Mesodermal cell (in vitro differentiated cells): ENCODE measurements at regions not wholly inside any gene's neighbourhood (a gene's known extent, or its start where the extent isn't known, plus 50 kb on each side); places are given as distances from the start of the nearest gene placed in this dataset.

Experiments used
- H3K27ac ChIP-seq: 2 replicates; pipeline ENCODE4 v1.7.0; 2013; ENCODE audit warnings: mild to moderate bottlenecking, low read depth, low read length, moderate library complexity; ENCODE audit not compliant: severe bottlenecking
- H3K36me3 ChIP-seq: 2 replicates; pipeline ENCODE4 v1.7.1; 2013; ENCODE audit warnings: mild to moderate bottlenecking, low read length, moderate library complexity; ENCODE audit not compliant: control insufficient read depth, insufficient read depth
- H3K4me1 ChIP-seq: one replicate; pipeline ENCODE4 v1.7.1; 2013; ENCODE audit warnings: mild to moderate bottlenecking, low read length; ENCODE audit not compliant: insufficient read depth, control insufficient read depth, poor library complexity, severe bottlenecking
- H3K4me3 ChIP-seq: 2 replicates; pipeline ENCODE4 v1.7.0; 2013; ENCODE audit warnings: low read length, control low read depth, mild to moderate bottlenecking; ENCODE audit not compliant: insufficient read depth, poor library complexity, severe bottlenecking; ENCODE audit errors: extremely low read depth
- H3K9me3 ChIP-seq: 2 replicates; pipeline ENCODE4 v1.7.1; 2013; ENCODE audit warnings: mild to moderate bottlenecking, low read length, moderate library complexity; ENCODE audit not compliant: control insufficient read depth
- WGBS, 2 experiments: methylation state at CpG; one replicate each; pipeline ENCODE4 v1.1.5; 2013; ENCODE audit warnings: missing lambda C conversion rate in 2 of 2; ENCODE audit not compliant: insufficient coverage in 2 of 2; 5-methylcytosine and 5-hydroxymethylcytosine counted together

DNA sequence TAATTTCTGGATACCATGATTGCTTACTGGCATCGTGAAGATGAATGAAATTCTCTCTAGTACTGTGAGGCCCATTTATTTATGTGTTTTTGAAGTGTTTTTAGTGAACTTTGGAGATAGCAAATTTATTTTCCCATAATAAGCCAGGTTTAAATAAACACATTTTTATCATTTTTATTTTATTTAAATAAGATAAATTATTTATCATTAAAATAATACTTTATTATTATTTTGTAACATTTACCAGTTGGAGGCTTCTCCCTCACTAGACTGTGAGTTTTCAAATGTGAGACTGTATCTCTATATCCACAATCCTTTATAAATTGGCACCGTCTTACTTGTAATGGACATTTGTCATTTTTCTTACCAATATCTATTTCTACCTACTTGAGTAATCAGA, 351.7 kb downstream of the METTL15 start:
- H3K4me3 ChIP-seq, result no peak overlapping the region
- no peaks in the 10 kb centered on the region for H3K9me3 ChIP-seq
- H3K36me3 ChIP-seq, result no peaks in the 10 kb centered on the region
- H3K27ac ChIP-seq, result no peak overlapping the region
- H3K4me1 ChIP-seq, result no peaks in the 10 kb centered on the region
- WGBS, 2 experiments, result 100% methylated on average over 1 of the region's 2 CpGs

DNA sequence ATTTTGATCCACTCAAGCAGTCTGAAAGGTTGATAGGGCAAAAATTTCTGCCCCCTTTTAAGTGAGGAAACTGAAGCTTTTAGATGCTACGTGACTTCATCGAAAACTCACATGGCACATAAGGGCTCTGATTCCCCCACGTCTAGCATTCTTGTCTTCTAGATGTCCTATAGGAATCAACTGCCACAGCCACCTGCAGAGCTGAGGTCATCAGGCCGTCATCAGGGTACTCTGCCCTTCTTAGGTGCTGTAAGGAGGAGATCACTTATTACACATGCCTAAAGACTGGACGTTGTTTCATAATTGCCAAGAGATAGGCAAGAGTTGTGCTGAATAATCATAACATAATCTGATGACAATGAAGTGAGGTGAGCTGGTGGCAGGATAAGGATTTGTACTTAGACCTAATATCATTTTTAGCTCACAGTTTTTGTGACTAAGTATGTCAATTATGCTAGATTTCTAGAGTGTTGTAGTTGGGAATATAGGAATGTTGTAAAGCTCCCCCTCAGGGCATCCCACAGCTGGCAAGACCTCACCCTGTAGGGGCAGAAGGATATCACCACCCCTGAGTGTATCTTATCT, 349.4 kb downstream of the METTL15 start:
- Histone ChIP-seq H3K27ac (no peak overlapping the region), H3K4me1 (no peaks in the 10 kb centered on the region), H3K4me3 (no peak overlapping the region), H3K36me3 (no peaks in the 10 kb centered on the region), H3K9me3 (no peaks in the 10 kb centered on the region)
- 92 to 100% methylated on average over 3 of the region's 5 CpGs for WGBS, 2 experiments

- Histone ChIP-seq H3K9me3 (no peaks in the 10 kb centered on the region), H3K4me1 (no peaks in the 10 kb centered on the region), H3K27ac (no peak overlapping the region), H3K4me3 (no peak overlapping the region), H3K36me3 (no peaks in the 10 kb centered on the region)
- 89 to 93% methylated on average over 2 of the region's 2 CpGs for WGBS, 2 experiments
Measured at GRCh38 chr11:28448186-28448585, 340.0 kb downstream of the METTL15 start.

DNA sequence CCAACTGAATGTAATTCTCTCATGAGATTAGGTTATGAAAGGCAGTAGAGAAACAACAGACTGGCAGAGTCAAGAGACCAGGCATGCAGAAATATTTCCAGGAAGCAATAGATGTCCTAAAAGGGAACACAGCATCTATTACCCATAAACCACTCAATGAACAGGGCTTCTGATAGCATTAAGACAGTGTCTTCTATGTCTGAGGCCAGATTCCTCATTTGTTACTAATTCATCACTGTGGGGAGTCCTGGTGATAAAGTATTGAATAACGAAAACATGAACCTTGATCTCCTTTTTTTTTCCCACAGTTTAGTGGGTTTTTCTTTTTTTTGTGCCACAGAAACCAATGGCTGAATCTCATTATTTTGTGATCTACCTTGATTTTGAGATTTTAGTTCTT, 339.0 kb downstream of the METTL15 start:
- Histone ChIP-seq H3K9me3 (no peaks in the 10 kb centered on the region), H3K4me3 (no peak overlapping the region), H3K4me1 (no peaks in the 10 kb centered on the region), H3K36me3 (no peaks in the 10 kb centered on the region), H3K27ac (no peak overlapping the region)
- WGBS, 2 experiments, result 88% methylated on average over 1 of the region's 1 CpG; no CpG with 5 or more reads in 1 of the 2 experiments

DNA sequence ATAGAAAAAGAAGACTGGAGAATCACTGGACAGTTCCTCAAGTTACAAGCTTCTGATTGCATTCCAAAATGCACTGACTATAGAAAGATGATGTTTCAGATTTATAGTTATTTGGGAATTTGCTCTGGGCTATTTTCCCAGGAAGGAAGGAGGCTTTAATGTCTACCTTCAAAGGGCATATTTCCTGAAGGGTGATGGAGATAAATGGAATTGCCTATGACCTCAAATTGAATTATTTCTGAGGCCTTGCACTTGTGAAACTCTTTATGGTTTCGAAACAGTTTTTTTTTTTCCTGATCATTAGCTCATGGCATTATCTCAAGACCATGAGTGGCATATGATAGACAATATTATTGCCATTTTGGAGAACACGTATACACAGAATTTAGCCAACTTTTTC, 333.9 kb downstream of the METTL15 start:
- H3K27ac ChIP-seq, result no peak overlapping the region
- H3K36me3 ChIP-seq, result no peaks in the 10 kb centered on the region
- no peaks in the 10 kb centered on the region for H3K4me1 ChIP-seq
- H3K9me3 ChIP-seq, result no peaks in the 10 kb centered on the region
- no peak overlapping the region for H3K4me3 ChIP-seq
- 90% methylated on average over 2 of the region's 2 CpGs; no CpG with 5 or more reads in 1 of the 2 experiments for WGBS, 2 experiments

- Histone ChIP-seq H3K4me1 (no peaks in the 10 kb centered on the region), H3K9me3 (no peaks in the 10 kb centered on the region), H3K27ac (no peak overlapping the region), H3K4me3 (no peak overlapping the region), H3K36me3 (no peaks in the 10 kb centered on the region)
- 94 to 97% methylated on average over 2 to 3 of the region's 4 CpGs for WGBS, 2 experiments
Measured at GRCh38 chr11:28439403-28439802, 331.2 kb downstream of the METTL15 start.

DNA sequence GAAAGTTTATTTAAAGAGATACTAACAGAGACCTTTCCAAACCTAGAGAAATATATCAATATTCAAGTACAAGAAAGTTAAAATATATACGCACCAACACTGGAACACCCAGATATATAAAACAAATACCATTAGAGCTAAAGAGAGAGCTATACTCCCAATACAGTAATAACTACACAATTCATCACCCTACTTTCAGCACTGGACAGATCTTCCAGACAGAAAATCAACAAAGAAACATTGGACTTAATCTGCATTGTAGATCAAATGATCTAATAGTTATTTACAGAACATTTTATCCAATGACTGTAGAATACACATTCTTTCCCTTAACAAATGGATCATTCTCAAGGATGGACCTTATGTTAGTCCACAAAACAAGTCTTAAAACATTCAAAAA, 311.9 kb downstream of the METTL15 start:
- Histone ChIP-seq H3K4me1 (no peaks in the 10 kb centered on the region), H3K36me3 (no peaks in the 10 kb centered on the region), H3K4me3 (no peak overlapping the region), H3K9me3 (no peaks in the 10 kb centered on the region), H3K27ac (no peak overlapping the region)
- 100% methylated on average over 1 of the region's 1 CpG; no CpG with 5 or more reads in 1 of the 2 experiments for WGBS, 2 experiments

DNA sequence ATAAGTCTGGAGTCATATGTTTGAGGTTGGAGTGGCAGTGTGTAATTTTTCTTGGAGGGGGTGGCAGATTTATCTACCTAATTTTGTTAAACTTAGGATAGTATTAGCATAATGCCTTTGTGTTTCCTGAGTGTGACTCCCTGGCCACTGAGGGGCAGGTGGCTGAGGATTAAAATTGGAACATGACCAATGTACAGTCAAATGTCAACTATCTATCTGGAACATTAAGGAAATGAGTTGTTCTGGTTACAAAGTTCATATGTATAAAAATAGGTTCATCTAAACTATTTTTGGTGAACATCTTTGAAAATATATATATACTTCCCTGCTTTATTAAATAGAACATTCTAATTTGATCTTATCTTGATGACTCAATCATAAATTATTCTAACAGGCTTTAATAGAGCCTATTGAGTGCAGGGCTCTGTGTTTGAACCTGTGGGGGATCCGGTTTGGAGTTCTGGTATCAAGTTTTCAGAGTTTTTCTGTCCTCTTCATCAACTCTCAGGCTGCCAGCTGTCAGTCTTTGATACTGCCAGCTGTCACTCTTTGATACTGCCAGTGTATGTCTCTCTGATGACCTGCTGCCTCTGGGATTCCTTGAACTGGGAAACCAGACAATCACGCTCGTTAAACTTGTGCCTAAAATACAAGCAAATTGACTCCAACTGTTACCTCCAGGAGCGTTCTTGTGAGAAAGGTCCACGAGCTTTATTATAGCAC, 309.6 kb downstream of the METTL15 start:
- H3K27ac ChIP-seq, result no peak overlapping the region
- H3K4me1 ChIP-seq, result no peaks in the 10 kb centered on the region
- 78 to 86% methylated on average over 4 of the region's 5 CpGs for WGBS, 2 experiments
- H3K36me3 ChIP-seq, result no peaks in the 10 kb centered on the region
- no peaks in the 10 kb centered on the region for H3K9me3 ChIP-seq
- H3K4me3 ChIP-seq, result no peak overlapping the region

- Histone ChIP-seq H3K4me3 (no peak overlapping the region), H3K27ac (no peak overlapping the region), H3K4me1 (no peaks in the 10 kb centered on the region), H3K36me3 (no peaks in the 10 kb centered on the region), H3K9me3 (no peaks in the 10 kb centered on the region)
Measured at GRCh38 chr11:28412029-28412428, 303.8 kb downstream of the METTL15 start.

DNA sequence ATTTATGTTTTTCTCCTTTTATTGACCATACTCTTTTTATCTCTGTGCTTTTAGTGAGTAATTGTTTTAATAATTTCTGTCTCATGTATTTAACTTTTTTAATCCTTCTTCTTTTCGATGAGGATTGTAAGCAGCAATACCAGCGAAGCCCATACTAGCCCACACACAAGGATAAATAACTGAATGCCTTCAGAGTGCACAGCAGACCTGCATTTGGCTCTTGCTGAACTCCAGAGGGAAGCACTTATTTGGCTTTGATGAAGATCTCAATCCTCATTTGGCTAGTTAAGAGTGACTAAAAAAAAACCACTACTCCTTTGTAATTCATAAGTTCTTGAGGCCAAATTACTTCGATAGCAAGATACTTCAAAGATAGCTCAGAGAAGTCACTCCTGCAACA, 293.3 kb downstream of the METTL15 start:
- peaks cover 8% of the 10 kb centered on the region for H3K4me1 ChIP-seq
- no CpG with 5 or more reads among the region's 3 CpGs for WGBS, 2 experiments
- no peak overlapping the region for H3K4me3 ChIP-seq
- no peaks in the 10 kb centered on the region for H3K36me3 ChIP-seq
- no peaks in the 10 kb centered on the region for H3K9me3 ChIP-seq
- H3K27ac ChIP-seq, result no peak overlapping the region

DNA sequence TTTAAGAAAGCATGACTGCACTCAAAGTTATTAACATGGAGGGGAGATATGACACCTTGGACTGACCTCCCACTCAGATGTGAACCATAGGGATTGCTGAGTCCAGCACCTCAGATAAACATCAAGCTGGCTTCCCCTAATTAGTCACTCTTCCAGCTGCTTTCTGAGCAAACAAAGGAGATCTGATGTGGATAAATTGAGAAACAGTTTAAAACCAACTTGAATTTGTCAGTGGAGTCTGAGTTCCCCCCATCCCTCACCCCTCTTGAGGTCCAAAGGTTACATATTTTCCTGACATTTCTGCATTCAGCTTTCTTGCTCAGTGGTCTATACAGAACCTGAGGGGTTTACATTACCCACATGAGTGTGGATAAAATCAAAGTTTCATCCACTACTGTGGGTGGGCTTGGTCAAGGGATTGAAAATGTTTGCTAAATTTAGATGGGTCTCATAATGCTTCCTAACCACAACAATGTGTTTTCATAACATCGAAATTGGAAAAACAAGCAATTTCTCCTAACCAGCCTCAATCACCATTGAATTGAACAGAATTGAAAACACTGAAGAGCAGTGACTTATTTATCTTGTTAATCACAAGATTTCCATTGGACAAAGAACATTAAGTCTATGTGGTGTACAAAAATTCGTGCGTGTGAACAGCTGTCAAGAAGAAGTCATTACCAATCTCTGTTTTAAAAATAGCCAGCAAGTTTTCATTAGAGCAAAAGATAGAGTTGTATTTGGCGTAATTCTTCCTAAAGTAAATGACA, 292.3 kb downstream of the METTL15 start:
- WGBS, 2 experiments, result 90% methylated on average over 1 of the region's 4 CpGs; no CpG with 5 or more reads in 1 of the 2 experiments
- Histone ChIP-seq H3K36me3 (no peaks in the 10 kb centered on the region), H3K4me3 (no peak overlapping the region), H3K4me1 (peaks cover 8% of the 10 kb centered on the region), H3K27ac (no peak overlapping the region), H3K9me3 (no peaks in the 10 kb centered on the region)
